GM21576 (cell line): ENCODE measurements at regions not wholly inside any gene's neighbourhood (a gene's known extent, or its start where the extent isn't known, plus 50 kb on each side); places are given as distances from the start of the nearest gene placed in this dataset.
"Not testable (repeated sequence)": the region's sequence is repeated elsewhere in the genome, so short reads cannot be mapped to it uniquely, and the experiment has no call there.

Experiments
- ATAC-seq: cut with Tn5 transposase; IDR thresholded peaks from one replicate; pipeline ENCODE4 v1.9.1; 2021; ENCODE audit warnings: mild to moderate bottlenecking, moderate library complexity; ENCODE audit not compliant: unreplicated experiment

- not testable (repeated sequence) for ATAC-seq
Observed at GRCh38 chr9:62952840-62953239, 1763.0 kb downstream of the SPATA31A7 start.
